HEK293 (cell line): ENCODE measurements at regions not wholly inside any gene's neighbourhood (a gene's known extent, or its start where the extent isn't known, plus 50 kb on each side); places are given as distances from the start of the nearest gene placed in this dataset.
A peak's percentile ranks its signal among the peaks of the same experiment; 100 is the strongest.

Experiments
- CTCF ChIA-PET: fragments of 350-600 bp; formaldehyde crosslinking; extraction: SDS; loops from one replicate; lab custom pipeline; 2021; ENCODE audit warnings: antibody characterized with exemption; lab: Yijun Ruan, JAX
- POLR2A ChIA-PET: fragments of 300-600 bp; formaldehyde crosslinking; extraction: SDS; loops from one replicate; lab custom pipeline; 2020; ENCODE audit warnings: antibody characterized with exemption, inconsistent platforms; lab: Yijun Ruan, JAX
- H3K27ac ChIP-seq: fragments of 200-500 bp; sonication (Bioruptor generic); 2 replicates; pipeline ENCODE4 v1.5.1; 2014; ENCODE audit warnings: low read depth, low read length, control low read depth, inconsistent platforms; ENCODE audit errors: extremely low read depth
- H3K36me3 ChIP-seq, 2 experiments: fragments of 200-500 bp in 1 of 2; sonication (Bioruptor generic) in 1 of 2; 1 replicate in 1 of 2; 2 replicates in 1 of 2; pipeline ENCODE4 v1.5.1; 2014 to 2017; ENCODE audit warnings: inconsistent platforms in 2 of 2, low read length in 2 of 2; ENCODE audit not compliant: control insufficient read depth in 2 of 2, insufficient read depth in 1 of 2
- H3K4me1 ChIP-seq: fragments of 200-500 bp; sonication (Bioruptor generic); 2 replicates; pipeline ENCODE4 v1.5.1; 2014; ENCODE audit warnings: mild to moderate bottlenecking, low read length, inconsistent platforms; ENCODE audit not compliant: control insufficient read depth, insufficient read depth
- H3K4me3 ChIP-seq: 2 replicates; pipeline ENCODE4 v1.5.1; 2011; ENCODE audit warnings: low read depth, mild to moderate bottlenecking, control low read depth, low read length, moderate library complexity
- H3K9me3 ChIP-seq: fragments of 200-500 bp; sonication (Bioruptor generic); 2 replicates; pipeline ENCODE4 v1.5.1; 2014; ENCODE audit warnings: low read depth, low read length, inconsistent platforms; ENCODE audit not compliant: control insufficient read depth, insufficient read depth
- EGR2 ChIP-seq: fragments of 450-650 bp; formaldehyde crosslinking; IDR thresholded peaks from 2 replicates; pipeline ENCODE4 v1.5.1; 2016; ENCODE audit warnings: low read depth, missing biosample characterization, missing genetic modification characterization
- GLIS1 ChIP-seq: fragments of 450-650 bp; formaldehyde crosslinking; IDR thresholded peaks from 2 replicates; pipeline ENCODE4 v1.5.1; 2016; ENCODE audit warnings: missing biosample characterization, missing genetic modification characterization
- OSR2 ChIP-seq: fragments of 450-650 bp; formaldehyde crosslinking; IDR thresholded peaks from 2 replicates; pipeline ENCODE4 v1.5.1; 2016; ENCODE audit warnings: missing biosample characterization, missing genetic modification characterization
- REPIN1 ChIP-seq: fragments of 450-650 bp; formaldehyde crosslinking; IDR thresholded peaks from 2 replicates; pipeline ENCODE4 v1.5.1; 2017; ENCODE audit warnings: missing biosample characterization, missing genetic modification characterization, low read depth
- SP2 ChIP-seq: fragments of 450-650 bp; formaldehyde crosslinking; IDR thresholded peaks from 2 replicates; pipeline ENCODE4 v1.5.1; 2016; ENCODE audit warnings: missing biosample characterization, missing genetic modification characterization
- SP7 ChIP-seq: fragments of 450-650 bp; formaldehyde crosslinking; IDR thresholded peaks from 2 replicates; pipeline ENCODE4 v1.5.1; 2016; ENCODE audit warnings: missing biosample characterization, missing genetic modification characterization
- TRIM28 ChIP-seq: IDR thresholded peaks from 2 replicates; pipeline ENCODE4 v1.6.1; 2011; ENCODE audit warnings: low read length, control low read depth, borderline replicate concordance
- ZBTB17 ChIP-seq: fragments of 450-650 bp; formaldehyde crosslinking; IDR thresholded peaks from 2 replicates; pipeline ENCODE4 v1.5.1; 2016; ENCODE audit warnings: missing biosample characterization, missing genetic modification characterization
- ZFHX2 ChIP-seq: fragments of 450-650 bp; formaldehyde crosslinking; conservative IDR thresholded peaks from 2 replicates; pipeline ENCODE4 v1.5.1; 2016; ENCODE audit warnings: missing biosample characterization, missing genetic modification characterization
- ZFP37 ChIP-seq: fragments of 450-650 bp; formaldehyde crosslinking; IDR thresholded peaks from 2 replicates; pipeline ENCODE4 v1.5.1; 2016; ENCODE audit warnings: missing biosample characterization, missing genetic modification characterization
- ZFP69B ChIP-seq: fragments of 450-650 bp; formaldehyde crosslinking; IDR thresholded peaks from 2 replicates; pipeline ENCODE4 v1.5.1; 2016; ENCODE audit warnings: missing biosample characterization, missing genetic modification characterization
- ZIC2 ChIP-seq: fragments of 450-650 bp; formaldehyde crosslinking; IDR thresholded peaks from 2 replicates; pipeline ENCODE4 v1.5.1; 2016; ENCODE audit warnings: missing biosample characterization, missing genetic modification characterization
- ZNF175 ChIP-seq: fragments of 450-650 bp; formaldehyde crosslinking; IDR thresholded peaks from 2 replicates; pipeline ENCODE4 v1.5.1; 2016; ENCODE audit warnings: missing biosample characterization, missing genetic modification characterization
- ZNF223 ChIP-seq: fragments of 450-650 bp; formaldehyde crosslinking; IDR thresholded peaks from 2 replicates; pipeline ENCODE4 v1.5.1; 2016; ENCODE audit warnings: missing biosample characterization, missing genetic modification characterization
- ZNF23 ChIP-seq: fragments of 450-650 bp; formaldehyde crosslinking; IDR thresholded peaks from 2 replicates; pipeline ENCODE4 v1.5.1; 2016; ENCODE audit warnings: missing biosample characterization, missing genetic modification characterization, borderline replicate concordance
- ZNF248 ChIP-seq: fragments of 450-650 bp; formaldehyde crosslinking; IDR thresholded peaks from 2 replicates; pipeline ENCODE4 v1.5.1; 2017; ENCODE audit warnings: missing biosample characterization, missing genetic modification characterization
- ZNF274 ChIP-seq, 2 experiments: fragments of 200-500 bp in 1 of 2; fragments of 450-650 bp in 1 of 2; sonication (Bioruptor generic) in 1 of 2; formaldehyde crosslinking in 1 of 2; IDR thresholded peaks; 2 replicates each; pipeline versions ENCODE4 v1.5.1 to v1.6.1; 2014 to 2016; ENCODE audit warnings: borderline replicate concordance in 1 of 2, inconsistent platforms in 1 of 2, low read length in 1 of 2, missing biosample characterization in 1 of 2, missing genetic modification characterization in 1 of 2
- ZNF341 ChIP-seq: fragments of 450-650 bp; formaldehyde crosslinking; IDR thresholded peaks from 2 replicates; pipeline ENCODE4; 2016; ENCODE audit warnings: low read depth, missing biosample characterization, missing genetic modification characterization
- ZNF600 ChIP-seq: fragments of 450-650 bp; formaldehyde crosslinking; IDR thresholded peaks from 2 replicates; pipeline ENCODE4 v1.5.1; 2016; ENCODE audit warnings: missing biosample characterization, missing genetic modification characterization
- ZNF621 ChIP-seq: fragments of 450-650 bp; formaldehyde crosslinking; IDR thresholded peaks from 2 replicates; pipeline ENCODE4 v1.5.1; 2017; ENCODE audit warnings: missing biosample characterization, missing genetic modification characterization
- ZNF791 ChIP-seq: fragments of 450-650 bp; formaldehyde crosslinking; IDR thresholded peaks from 2 replicates; pipeline ENCODE4 v1.5.1; 2016; ENCODE audit warnings: missing biosample characterization, missing genetic modification characterization
- TF ChIP-seq, protein P1 (sequence below): fragments of 450-650 bp; formaldehyde crosslinking; IDR thresholded peaks from 2 replicates; pipeline ENCODE4 v1.5.1; 2016; ENCODE audit warnings: missing biosample characterization, missing genetic modification characterization
- TF ChIP-seq, protein P2 (sequence below): fragments of 450-650 bp; formaldehyde crosslinking; IDR thresholded peaks from 2 replicates; pipeline ENCODE4 v1.5.1; 2016; ENCODE audit warnings: missing biosample characterization, missing genetic modification characterization, borderline replicate concordance
- TF ChIP-seq, protein P3 (sequence below): fragments of 450-650 bp; formaldehyde crosslinking; IDR thresholded peaks from 2 replicates; pipeline ENCODE4 v1.5.1; 2016; ENCODE audit warnings: missing biosample characterization, missing genetic modification characterization
- TF ChIP-seq, protein P4 (sequence below): fragments of 450-650 bp; formaldehyde crosslinking; IDR thresholded peaks from 2 replicates; pipeline ENCODE4 v1.5.1; 2016; ENCODE audit warnings: missing biosample characterization, missing genetic modification characterization
- TF ChIP-seq, protein P5 (sequence below): fragments of 450-650 bp; formaldehyde crosslinking; IDR thresholded peaks from 2 replicates; pipeline ENCODE4 v1.5.1; 2016; ENCODE audit warnings: missing biosample characterization, missing genetic modification characterization

DNA sequence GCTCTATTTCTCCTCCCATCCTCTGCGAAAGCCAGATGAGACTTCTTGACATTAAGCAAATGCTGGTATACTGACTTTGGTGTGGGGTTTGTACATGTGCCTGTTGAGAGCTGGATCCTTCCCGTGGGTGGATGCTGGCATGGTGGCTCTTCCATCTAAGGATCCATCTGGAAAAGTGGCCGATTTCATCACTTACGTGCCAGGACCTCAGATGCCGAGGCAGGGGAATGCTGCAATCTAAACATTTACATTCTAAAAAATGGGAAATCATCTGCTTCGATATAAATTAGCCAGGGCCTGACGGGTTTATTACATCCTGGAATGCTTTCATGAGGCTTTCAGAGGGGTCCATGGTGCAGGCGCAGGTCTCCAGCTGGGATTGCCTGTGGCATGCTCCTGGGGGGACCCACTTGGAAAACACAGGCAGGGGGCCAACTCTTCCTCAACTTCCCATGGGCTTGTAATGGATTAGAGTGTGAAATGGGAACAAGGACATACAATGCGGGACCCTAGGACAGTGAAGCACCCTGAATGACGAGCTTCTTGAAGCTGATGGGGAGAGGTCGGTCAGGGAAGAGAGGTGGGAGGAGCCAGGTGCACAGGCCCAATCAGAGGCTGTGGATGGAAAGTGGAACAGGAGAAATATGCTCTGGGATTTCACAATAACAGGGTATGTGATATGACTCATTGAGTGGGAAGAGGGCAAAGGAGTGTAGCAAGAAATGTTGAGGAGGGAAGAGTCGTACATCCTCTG is 105.5 kb upstream of the PITX1 start:
- POLR2A ChIA-PET: no interaction called here
- Histone ChIP-seq H3K9me3 (no peaks in the 10 kb centered on the region), H3K4me3 (no peak overlapping the region), H3K36me3 (no peaks in the 10 kb centered on the region), H3K27ac (no peak overlapping the region), H3K4me1 (peaks cover 5% of the 10 kb centered on the region)
- CTCF ChIA-PET: no interaction called here
- peak; percentile 76 for TF ChIP-seq ZBTB17 (tag by site-specific recombination)
- TF ChIP-seq OSR2 (tag by site-specific recombination): peak; percentile 18; the same call in 1 of the 2 replicates
- TF ChIP-seq ZNF248: no peak
- no peak for TF ChIP-seq ZFP37 (tag by site-specific recombination)
- TF ChIP-seq, protein P1, sequence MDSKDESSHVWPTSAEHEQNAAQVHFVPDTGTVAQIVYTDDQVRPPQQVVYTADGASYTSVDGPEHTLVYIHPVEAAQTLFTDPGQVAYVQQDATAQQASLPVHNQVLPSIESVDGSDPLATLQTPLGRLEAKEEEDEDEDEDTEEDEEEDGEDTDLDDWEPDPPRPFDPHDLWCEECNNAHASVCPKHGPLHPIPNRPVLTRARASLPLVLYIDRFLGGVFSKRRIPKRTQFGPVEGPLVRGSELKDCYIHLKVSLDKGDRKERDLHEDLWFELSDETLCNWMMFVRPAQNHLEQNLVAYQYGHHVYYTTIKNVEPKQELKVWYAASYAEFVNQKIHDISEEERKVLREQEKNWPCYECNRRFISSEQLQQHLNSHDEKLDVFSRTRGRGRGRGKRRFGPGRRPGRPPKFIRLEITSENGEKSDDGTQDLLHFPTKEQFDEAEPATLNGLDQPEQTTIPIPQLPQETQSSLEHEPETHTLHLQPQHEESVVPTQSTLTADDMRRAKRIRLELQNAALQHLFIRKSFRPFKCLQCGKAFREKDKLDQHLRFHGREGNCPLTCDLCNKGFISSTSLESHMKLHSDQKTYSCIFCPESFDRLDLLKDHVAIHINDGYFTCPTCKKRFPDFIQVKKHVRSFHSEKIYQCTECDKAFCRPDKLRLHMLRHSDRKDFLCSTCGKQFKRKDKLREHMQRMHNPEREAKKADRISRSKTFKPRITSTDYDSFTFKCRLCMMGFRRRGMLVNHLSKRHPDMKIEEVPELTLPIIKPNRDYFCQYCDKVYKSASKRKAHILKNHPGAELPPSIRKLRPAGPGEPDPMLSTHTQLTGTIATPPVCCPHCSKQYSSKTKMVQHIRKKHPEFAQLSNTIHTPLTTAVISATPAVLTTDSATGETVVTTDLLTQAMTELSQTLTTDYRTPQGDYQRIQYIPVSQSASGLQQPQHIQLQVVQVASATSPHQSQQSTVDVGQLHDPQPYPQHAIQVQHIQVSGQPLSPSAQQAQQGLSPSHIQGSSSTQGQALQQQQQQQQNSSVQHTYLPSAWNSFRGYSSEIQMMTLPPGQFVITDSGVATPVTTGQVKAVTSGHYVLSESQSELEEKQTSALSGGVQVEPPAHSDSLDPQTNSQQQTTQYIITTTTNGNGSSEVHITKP (tag by site-specific recombination): peak; percentile 70; the same call in 1 of the 2 replicates
- TF ChIP-seq ZFHX2 (tag by site-specific recombination): peak; percentile 81
- TF ChIP-seq, protein P2, sequence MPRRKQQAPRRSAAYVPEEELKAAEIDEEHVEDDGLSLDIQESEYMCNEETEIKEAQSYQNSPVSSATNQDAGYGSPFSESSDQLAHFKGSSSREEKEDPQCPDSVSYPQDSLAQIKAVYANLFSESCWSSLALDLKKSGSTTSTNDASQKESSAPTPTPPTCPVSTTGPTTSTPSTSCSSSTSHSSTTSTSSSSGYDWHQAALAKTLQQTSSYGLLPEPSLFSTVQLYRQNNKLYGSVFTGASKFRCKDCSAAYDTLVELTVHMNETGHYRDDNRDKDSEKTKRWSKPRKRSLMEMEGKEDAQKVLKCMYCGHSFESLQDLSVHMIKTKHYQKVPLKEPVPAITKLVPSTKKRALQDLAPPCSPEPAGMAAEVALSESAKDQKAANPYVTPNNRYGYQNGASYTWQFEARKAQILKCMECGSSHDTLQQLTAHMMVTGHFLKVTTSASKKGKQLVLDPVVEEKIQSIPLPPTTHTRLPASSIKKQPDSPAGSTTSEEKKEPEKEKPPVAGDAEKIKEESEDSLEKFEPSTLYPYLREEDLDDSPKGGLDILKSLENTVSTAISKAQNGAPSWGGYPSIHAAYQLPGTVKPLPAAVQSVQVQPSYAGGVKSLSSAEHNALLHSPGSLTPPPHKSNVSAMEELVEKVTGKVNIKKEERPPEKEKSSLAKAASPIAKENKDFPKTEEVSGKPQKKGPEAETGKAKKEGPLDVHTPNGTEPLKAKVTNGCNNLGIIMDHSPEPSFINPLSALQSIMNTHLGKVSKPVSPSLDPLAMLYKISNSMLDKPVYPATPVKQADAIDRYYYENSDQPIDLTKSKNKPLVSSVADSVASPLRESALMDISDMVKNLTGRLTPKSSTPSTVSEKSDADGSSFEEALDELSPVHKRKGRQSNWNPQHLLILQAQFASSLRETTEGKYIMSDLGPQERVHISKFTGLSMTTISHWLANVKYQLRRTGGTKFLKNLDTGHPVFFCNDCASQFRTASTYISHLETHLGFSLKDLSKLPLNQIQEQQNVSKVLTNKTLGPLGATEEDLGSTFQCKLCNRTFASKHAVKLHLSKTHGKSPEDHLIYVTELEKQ (tag by site-specific recombination): no peak
- TF ChIP-seq ZIC2: peak; percentile 99
- TF ChIP-seq ZNF175 (tag by site-specific recombination): no peak
- 0 out of 2 replicates have a peak, but pooled peaks have one; percentile 36 for TF ChIP-seq SP7 (tag by site-specific recombination)
- peak; percentile 84 for TF ChIP-seq ZNF341 (tag by site-specific recombination)
- peak; percentile 71 for TF ChIP-seq SP2 (tag by site-specific recombination)
- TF ChIP-seq, protein P3, sequence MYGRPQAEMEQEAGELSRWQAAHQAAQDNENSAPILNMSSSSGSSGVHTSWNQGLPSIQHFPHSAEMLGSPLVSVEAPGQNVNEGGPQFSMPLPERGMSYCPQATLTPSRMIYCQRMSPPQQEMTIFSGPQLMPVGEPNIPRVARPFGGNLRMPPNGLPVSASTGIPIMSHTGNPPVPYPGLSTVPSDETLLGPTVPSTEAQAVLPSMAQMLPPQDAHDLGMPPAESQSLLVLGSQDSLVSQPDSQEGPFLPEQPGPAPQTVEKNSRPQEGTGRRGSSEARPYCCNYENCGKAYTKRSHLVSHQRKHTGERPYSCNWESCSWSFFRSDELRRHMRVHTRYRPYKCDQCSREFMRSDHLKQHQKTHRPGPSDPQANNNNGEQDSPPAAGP (tag by site-specific recombination): peak; percentile 69; the same call in 1 of the 2 replicates
- TF ChIP-seq ZFP69B (tag by site-specific recombination): peak; percentile 79
- TF ChIP-seq TRIM28: 0 out of 2 replicates have a peak, but pooled peaks have one; percentile 16
- peak; percentile 91 for TF ChIP-seq GLIS1
- no peak for TF ChIP-seq ZNF621 (tag by site-specific recombination)
- peak; percentile 71; the same call in 1 of the 2 replicates for TF ChIP-seq EGR2
- TF ChIP-seq ZNF274 (IDR thresholded peaks at IDR 0.05; ENCODE audit: low read length): no peak
- TF ChIP-seq ZNF274 (tag by site-specific recombination; IDR thresholded peaks at IDR 0.05; ENCODE audit: borderline replicate concordance): no peak
- TF ChIP-seq, protein P4, sequence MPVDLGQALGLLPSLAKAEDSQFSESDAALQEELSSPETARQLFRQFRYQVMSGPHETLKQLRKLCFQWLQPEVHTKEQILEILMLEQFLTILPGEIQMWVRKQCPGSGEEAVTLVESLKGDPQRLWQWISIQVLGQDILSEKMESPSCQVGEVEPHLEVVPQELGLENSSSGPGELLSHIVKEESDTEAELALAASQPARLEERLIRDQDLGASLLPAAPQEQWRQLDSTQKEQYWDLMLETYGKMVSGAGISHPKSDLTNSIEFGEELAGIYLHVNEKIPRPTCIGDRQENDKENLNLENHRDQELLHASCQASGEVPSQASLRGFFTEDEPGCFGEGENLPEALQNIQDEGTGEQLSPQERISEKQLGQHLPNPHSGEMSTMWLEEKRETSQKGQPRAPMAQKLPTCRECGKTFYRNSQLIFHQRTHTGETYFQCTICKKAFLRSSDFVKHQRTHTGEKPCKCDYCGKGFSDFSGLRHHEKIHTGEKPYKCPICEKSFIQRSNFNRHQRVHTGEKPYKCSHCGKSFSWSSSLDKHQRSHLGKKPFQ (tag by site-specific recombination): 0 out of 2 replicates have a peak, but pooled peaks have one; percentile 21
- TF ChIP-seq, protein P5, sequence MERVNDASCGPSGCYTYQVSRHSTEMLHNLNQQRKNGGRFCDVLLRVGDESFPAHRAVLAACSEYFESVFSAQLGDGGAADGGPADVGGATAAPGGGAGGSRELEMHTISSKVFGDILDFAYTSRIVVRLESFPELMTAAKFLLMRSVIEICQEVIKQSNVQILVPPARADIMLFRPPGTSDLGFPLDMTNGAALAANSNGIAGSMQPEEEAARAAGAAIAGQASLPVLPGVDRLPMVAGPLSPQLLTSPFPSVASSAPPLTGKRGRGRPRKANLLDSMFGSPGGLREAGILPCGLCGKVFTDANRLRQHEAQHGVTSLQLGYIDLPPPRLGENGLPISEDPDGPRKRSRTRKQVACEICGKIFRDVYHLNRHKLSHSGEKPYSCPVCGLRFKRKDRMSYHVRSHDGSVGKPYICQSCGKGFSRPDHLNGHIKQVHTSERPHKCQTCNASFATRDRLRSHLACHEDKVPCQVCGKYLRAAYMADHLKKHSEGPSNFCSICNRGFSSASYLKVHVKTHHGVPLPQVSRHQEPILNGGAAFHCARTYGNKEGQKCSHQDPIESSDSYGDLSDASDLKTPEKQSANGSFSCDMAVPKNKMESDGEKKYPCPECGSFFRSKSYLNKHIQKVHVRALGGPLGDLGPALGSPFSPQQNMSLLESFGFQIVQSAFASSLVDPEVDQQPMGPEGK: 0 out of 2 replicates have a peak, but pooled peaks have one; percentile 27
- TF ChIP-seq REPIN1: no peak
- TF ChIP-seq ZNF600 (tag by site-specific recombination): peak; percentile 92
- no peak for TF ChIP-seq ZNF791 (tag by site-specific recombination)
- TF ChIP-seq ZNF23 (tag by site-specific recombination): no peak
- peak; percentile 70; the same call in 1 of the 2 replicates for TF ChIP-seq ZNF223 (tag by site-specific recombination)
